ENCODE measurements at regions not wholly inside any gene's neighbourhood (a gene's known extent, or its start where the extent isn't known, plus 50 kb on each side); places are given as distances from the start of the nearest gene placed in this dataset.

- TF ChIP-seq CTCF (IDR thresholded peaks at IDR 0.05) (no peak), EZH2 (IDR thresholded peaks at IDR 0.05) (no peak), EZH2phosphoT487 (IDR thresholded peaks at IDR 0.05) (no peak)
These were observed 194.4 kb downstream of the TMEM200A start for GRCh38 chr6:130560231-130560630.
